ENCODE measurements at regions not wholly inside any gene's neighbourhood (a gene's known extent, or its start where the extent isn't known, plus 50 kb on each side); places are given as distances from the start of the nearest gene placed in this dataset.

GRCh38 chr17:22158364-22158763 lies 466.0 kb downstream of the KCNJ18 start:
- TF ChIP-seq CTCF (IDR thresholded peaks at IDR 0.05; ENCODE audit: poor library complexity, severe bottlenecking), result no peak
- no peak for TF ChIP-seq EZH2 (IDR thresholded peaks at IDR 0.05; ENCODE audit: borderline replicate concordance, insufficient read depth, low read length, poor library complexity, severe bottlenecking)
- TF ChIP-seq SMC3 (conservative IDR thresholded peaks at IDR 0.05; ENCODE audit: poor library complexity), result no peak
- no peak for TF ChIP-seq TAF1 (IDR thresholded peaks at IDR 0.05; ENCODE audit: low read depth)
- TF ChIP-seq POLR2AphosphoS5 (IDR thresholded peaks at IDR 0.05), result no peak
- TF ChIP-seq REST (IDR thresholded peaks at IDR 0.05; ENCODE audit: borderline replicate concordance), result no peak
- no peak for TF ChIP-seq EP300 (conservative IDR thresholded peaks at IDR 0.05; ENCODE audit: poor library complexity, severe bottlenecking)
- TF ChIP-seq RAD21 (conservative IDR thresholded peaks at IDR 0.05), result no peak
